ENCODE measurements at regions not wholly inside any gene's neighbourhood (a gene's known extent, or its start where the extent isn't known, plus 50 kb on each side); places are given as distances from the start of the nearest gene placed in this dataset.

- ATAC-seq (ENCODE audit: poor library complexity), result no peak
- Mint-ChIP-seq H3K27me3 (peaks cover 30% of the 10 kb centered on the region), H3K9me3 (no peaks in the 10 kb centered on the region), H3K36me3 (ENCODE audit: low read depth) (no peaks in the 10 kb centered on the region), H3K27ac (no peak overlapping the region), H3K4me3 (no peak overlapping the region), H3K4me1 (ENCODE audit: low read depth) (no peaks in the 10 kb centered on the region)
- Histone ChIP-seq H3K27me3 (ENCODE audit: control insufficient read depth in 1 of 2, insufficient read depth in 2 of 2, low read length in 2 of 2) (no peaks in the 10 kb centered on the region), H3K36me3 (ENCODE audit: insufficient read depth, low read length) (no peaks in the 10 kb centered on the region), H3K9me3 (ENCODE audit: control insufficient read depth in 1 of 2, insufficient read depth in 1 of 2, low read length in 2 of 2) (no peaks in the 10 kb centered on the region), H3K4me3 (ENCODE audit: low read length) (no peak overlapping the region), H3K4me1 (ENCODE audit: insufficient read depth, low read length) (no peaks in the 10 kb centered on the region), H3K27ac (ENCODE audit: low read depth in 1 of 2, low read length in 2 of 2) (no peak overlapping the region)
- TF ChIP-seq CTCF (IDR thresholded peaks at IDR 0.05), result no peak
- DNase-seq, result no peak
- ChIA-PET POLR2A (no interaction called here), CTCF (no interaction called here)
- intact Hi-C loops (cut with DNase I, micrococcal nuclease), result no loop called here
Measured at GRCh38 chr6:20013066-20013861, 176.1 kb downstream of the ID4 start.

- no peaks in the 10 kb centered on the region for H3K4me1 ChIP-seq (ENCODE audit: insufficient read depth, low read length)
- Mint-ChIP-seq H3K4me1 (ENCODE audit: low read depth) (no peaks in the 10 kb centered on the region), H3K36me3 (ENCODE audit: low read depth) (no peaks in the 10 kb centered on the region), H3K27ac (no peak overlapping the region), H3K27me3 (peaks cover 33% of the 10 kb centered on the region), H3K9me3 (no peaks in the 10 kb centered on the region), H3K4me3 (no peak overlapping the region)
- DNase-seq, result no peak
- TF ChIP-seq CTCF (IDR thresholded peaks at IDR 0.05), result no peak
- H3K27me3 ChIP-seq (ENCODE audit: control insufficient read depth in 1 of 2, insufficient read depth in 2 of 2, low read length in 2 of 2), result no peaks in the 10 kb centered on the region
- ATAC-seq (ENCODE audit: poor library complexity), result no peak
- ChIA-PET CTCF (no interaction called here), POLR2A (no interaction called here)
- H3K27ac ChIP-seq (ENCODE audit: low read depth in 1 of 2, low read length in 2 of 2), result no peak overlapping the region
- no peaks in the 10 kb centered on the region for H3K36me3 ChIP-seq (ENCODE audit: insufficient read depth, low read length)
- intact Hi-C loops (cut with DNase I, micrococcal nuclease), result no loop called here
- no peak overlapping the region for H3K4me3 ChIP-seq (ENCODE audit: low read length)
- no peaks in the 10 kb centered on the region for H3K9me3 ChIP-seq (ENCODE audit: control insufficient read depth in 1 of 2, insufficient read depth in 1 of 2, low read length in 2 of 2)
Measured at GRCh38 chr6:20014508-20014907, 177.3 kb downstream of the ID4 start.

GRCh38 chr6:20020526-20020925, 183.4 kb downstream of the ID4 start:
- Mint-ChIP-seq H3K4me3 (no peak overlapping the region), H3K27me3 (peaks cover 36% of the 10 kb centered on the region), H3K36me3 (ENCODE audit: low read depth) (no peaks in the 10 kb centered on the region), H3K9me3 (no peaks in the 10 kb centered on the region), H3K27ac (no peak overlapping the region), H3K4me1 (ENCODE audit: low read depth) (peaks cover 15% of the 10 kb centered on the region)
- Histone ChIP-seq H3K27ac (ENCODE audit: low read depth in 1 of 2, low read length in 2 of 2) (no peak overlapping the region), H3K9me3 (ENCODE audit: control insufficient read depth in 1 of 2, insufficient read depth in 1 of 2, low read length in 2 of 2) (no peaks in the 10 kb centered on the region), H3K27me3 (ENCODE audit: control insufficient read depth in 1 of 2, insufficient read depth in 2 of 2, low read length in 2 of 2) (no peaks in the 10 kb centered on the region), H3K4me1 (ENCODE audit: insufficient read depth, low read length) (peaks cover 14% of the 10 kb centered on the region), H3K36me3 (ENCODE audit: insufficient read depth, low read length) (no peaks in the 10 kb centered on the region), H3K4me3 (ENCODE audit: low read length) (no peak overlapping the region)
- ATAC-seq (ENCODE audit: poor library complexity) (no peak), DNase-seq (no peak)
- POLR2A ChIA-PET, result no interaction called here
- intact Hi-C loops (cut with DNase I, micrococcal nuclease), result no loop called here
- CTCF ChIA-PET, result no interaction called here
- no peak for TF ChIP-seq CTCF (IDR thresholded peaks at IDR 0.05)
